Chondrocyte (in vitro differentiated cells): ENCODE measurements at regions not wholly inside any gene's neighbourhood (a gene's known extent, or its start where the extent isn't known, plus 50 kb on each side); places are given as distances from the start of the nearest gene placed in this dataset.
"Not testable (repeated sequence)": the region's sequence is repeated elsewhere in the genome, so short reads cannot be mapped to it uniquely, and the experiment has no call there.

Experiments
- DNase-seq: peaks from one replicate; pipeline ENCODE4 v3.0.0; 2021; ENCODE audit warnings: mixed read lengths, low spot score
- H3K27ac Mint-ChIP-seq: one replicate; pipeline ENCODE4 v1.8.0; 2021; ENCODE audit warnings: mild to moderate bottlenecking, moderate library complexity, mixed read lengths; ENCODE audit not compliant: unreplicated experiment
- H3K27me3 Mint-ChIP-seq: 2 replicates; pipeline ENCODE4 v1.8.0; 2021; ENCODE audit warnings: low read depth, mixed read lengths
- H3K36me3 Mint-ChIP-seq: 2 replicates; pipeline ENCODE4 v1.8.0; 2021; ENCODE audit warnings: low read depth, mixed read lengths
- H3K4me1 Mint-ChIP-seq: 2 replicates; pipeline ENCODE4 v1.8.0; 2021; ENCODE audit warnings: low read depth, mild to moderate bottlenecking, mixed read lengths
- H3K4me3 Mint-ChIP-seq: one replicate; pipeline ENCODE4 v1.8.0; 2021; ENCODE audit warnings: mild to moderate bottlenecking, moderate library complexity, mixed read lengths; ENCODE audit not compliant: unreplicated experiment
- H3K9me3 Mint-ChIP-seq: 2 replicates; pipeline ENCODE4 v1.8.0; 2021; ENCODE audit warnings: low read depth, mixed read lengths
- CTCF ChIP-seq: fragments of 200-600 bp; sonication (generic); IDR thresholded peaks from 2 replicates; pipeline ENCODE4 v1.5.0; 2021; ENCODE audit warnings: antibody characterized with exemption, mild to moderate bottlenecking, moderate library complexity

DNA sequence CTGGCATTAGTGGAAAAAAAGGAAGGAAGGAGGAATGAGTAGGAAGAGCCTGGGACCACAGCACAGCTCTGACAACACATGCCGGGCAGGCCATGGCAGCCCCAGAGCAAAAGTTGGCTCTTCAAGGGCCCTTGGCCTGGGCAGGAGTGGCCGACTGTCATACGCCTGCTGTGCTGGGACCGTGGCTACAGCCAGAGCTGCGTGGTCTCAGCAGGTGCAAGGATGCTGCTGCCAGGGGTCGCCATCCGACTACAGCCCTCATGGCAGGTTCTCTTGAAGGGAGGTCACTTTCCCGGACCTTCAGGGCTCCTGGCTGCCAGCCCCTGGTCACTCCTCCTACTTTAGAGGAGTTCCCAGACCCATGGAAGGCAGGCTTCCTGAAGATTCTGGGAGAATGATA, 109.9 kb downstream of the ARL4C start:
- Mint-ChIP-seq H3K9me3 (no peaks in the 10 kb centered on the region), H3K4me1 (peaks cover 3% of the 10 kb centered on the region), H3K36me3 (no peaks in the 10 kb centered on the region), H3K4me3 (no peak overlapping the region), H3K27me3 (no peaks in the 10 kb centered on the region), H3K27ac (no peak overlapping the region)
- no peak for DNase-seq
- no peak for TF ChIP-seq CTCF

DNA sequence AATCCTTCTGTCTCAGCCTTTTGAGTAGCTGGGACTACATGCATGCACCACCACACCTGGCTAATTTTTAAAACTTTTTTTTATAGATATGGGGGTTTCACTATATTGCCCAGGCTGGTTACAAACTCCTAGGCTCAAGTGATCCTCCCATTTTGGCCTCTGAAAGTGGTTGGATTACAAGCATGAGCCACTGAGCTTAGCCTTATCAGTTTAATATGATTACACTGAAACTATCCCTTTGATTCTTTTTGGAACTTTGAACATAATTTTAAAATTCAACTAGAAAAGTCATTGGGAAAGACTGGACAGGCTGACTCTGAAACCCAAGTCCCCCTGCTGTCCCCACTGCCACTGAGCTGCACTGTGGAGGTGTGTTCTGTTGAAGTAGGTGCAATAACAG, 114.8 kb downstream of the ARL4C start:
- H3K4me3 Mint-ChIP-seq = no peak overlapping the region
- no peaks in the 10 kb centered on the region for H3K27me3 Mint-ChIP-seq
- no peak overlapping the region for H3K27ac Mint-ChIP-seq

DNA sequence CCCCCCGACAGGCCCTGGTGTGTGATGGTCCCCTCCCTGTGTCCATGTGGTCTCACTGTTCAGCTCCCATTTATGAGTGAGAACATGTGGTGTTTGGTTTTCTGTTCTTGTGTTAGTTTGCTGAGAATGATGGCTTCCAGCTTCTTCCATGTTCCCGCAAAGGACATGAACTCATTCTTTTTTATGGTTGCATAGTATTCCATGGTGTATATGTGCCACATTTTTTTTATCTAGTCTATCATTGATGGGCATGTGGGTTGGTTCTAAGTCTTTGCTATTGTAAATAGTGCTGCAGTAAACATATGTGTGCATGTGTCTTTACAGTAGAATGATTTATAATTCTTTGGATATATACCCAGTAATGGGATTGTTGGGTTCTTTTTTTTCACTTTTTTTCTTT, 117.9 kb downstream of the ARL4C start:
- H3K4me1 Mint-ChIP-seq = peaks cover 40% of the 10 kb centered on the region
- H3K27ac Mint-ChIP-seq = peak overlapping the region; percentile 98
- not testable (repeated sequence) for H3K9me3 Mint-ChIP-seq, H3K27me3 Mint-ChIP-seq, H3K4me3 Mint-ChIP-seq, H3K36me3 Mint-ChIP-seq, DNase-seq

More for the DNA sequence above, 114.8 kb downstream of the ARL4C start:
- DNase-seq = no peak
- Mint-ChIP-seq H3K9me3 (no peaks in the 10 kb centered on the region), H3K4me1 (peaks cover 19% of the 10 kb centered on the region), H3K36me3 (no peaks in the 10 kb centered on the region)
- TF ChIP-seq CTCF = no peak

DNA sequence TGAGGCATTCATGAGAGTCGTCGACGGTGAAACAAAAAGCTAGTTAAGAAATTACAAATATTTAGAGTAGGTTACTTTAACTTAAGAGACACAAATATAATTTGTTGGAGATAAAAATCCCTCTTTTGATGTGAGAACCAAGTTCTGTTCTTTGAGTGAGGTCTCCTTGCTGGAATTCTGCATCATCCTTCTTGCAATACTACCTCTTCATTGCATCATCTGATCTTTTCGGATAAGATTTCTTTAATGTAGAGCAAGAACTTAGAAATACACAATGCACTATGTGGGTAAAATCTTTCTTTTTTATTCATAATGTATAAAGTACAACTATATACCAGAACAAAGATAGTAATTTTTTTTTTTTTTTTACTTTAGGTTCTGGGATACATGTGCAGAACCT, 118.4 kb downstream of the ARL4C start:
- Mint-ChIP-seq H3K27ac (peak overlapping the region; percentile 98), H3K36me3 (no peaks in the 10 kb centered on the region), H3K4me1 (peaks cover 40% of the 10 kb centered on the region), H3K4me3 (peak overlapping the region; percentile 42), H3K27me3 (no peaks in the 10 kb centered on the region), H3K9me3 (no peaks in the 10 kb centered on the region)
- TF ChIP-seq CTCF = no peak
- DNase-seq = no peak

DNA sequence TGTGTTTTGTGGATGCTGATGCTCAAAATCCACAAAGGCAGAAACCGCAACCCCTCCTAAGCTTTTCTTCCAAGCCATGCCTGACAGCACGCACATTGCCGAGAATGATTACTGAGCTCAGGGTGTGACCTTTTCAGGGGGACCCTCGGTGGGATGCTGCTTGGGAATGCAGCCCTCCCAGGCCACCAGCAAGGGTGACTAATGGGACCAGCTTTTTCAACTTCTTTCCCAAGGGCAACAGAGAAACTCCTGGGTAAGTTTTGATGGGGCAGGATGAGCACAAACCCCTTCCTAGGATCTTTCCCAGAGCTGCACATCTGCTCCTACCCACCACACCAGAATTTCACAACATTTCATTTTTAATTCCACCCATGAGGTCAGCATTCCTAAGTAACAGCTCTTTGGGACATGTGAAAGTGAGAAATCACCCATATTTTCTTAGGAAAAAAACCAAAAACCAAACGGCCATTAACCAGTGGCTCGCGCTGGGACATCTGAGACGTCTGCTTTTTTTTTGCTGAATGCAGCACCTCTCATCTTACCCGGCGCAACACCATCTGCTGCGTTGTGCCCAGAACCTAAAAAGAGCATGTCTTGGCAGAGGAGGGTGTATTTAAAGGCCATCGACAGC, 119.0 kb downstream of the ARL4C start:
- TF ChIP-seq CTCF = no peak
- peaks cover 40% of the 10 kb centered on the region for H3K4me1 Mint-ChIP-seq
- no peaks in the 10 kb centered on the region for H3K9me3 Mint-ChIP-seq
- no peak for DNase-seq
- peak overlapping the region; percentile 98 for H3K27ac Mint-ChIP-seq
- no peaks in the 10 kb centered on the region for H3K36me3 Mint-ChIP-seq
- H3K27me3 Mint-ChIP-seq = no peaks in the 10 kb centered on the region
- peak overlapping the region; percentile 42 for H3K4me3 Mint-ChIP-seq

GRCh38 chr2:234376229-234376628, 120.7 kb downstream of the ARL4C start:
- TF ChIP-seq CTCF = no peak
- DNase-seq = no peak
- no peaks in the 10 kb centered on the region for H3K27me3 Mint-ChIP-seq

More at GRCh38 chr2:234376229-234376628, 120.7 kb downstream of the ARL4C start:
- Mint-ChIP-seq H3K4me3 (no peak overlapping the region), H3K27ac (peak overlapping the region; percentile 50), H3K9me3 (no peaks in the 10 kb centered on the region), H3K36me3 (no peaks in the 10 kb centered on the region), H3K4me1 (peaks cover 40% of the 10 kb centered on the region)
